DMS153 treated with DMSO at 0.1 percent for 48 hours (cell line): ENCODE measurements at regions not wholly inside any gene's neighbourhood (a gene's known extent, or its start where the extent isn't known, plus 50 kb on each side); places are given as distances from the start of the nearest gene placed in this dataset.
"Not testable (repeated sequence)": the region's sequence is repeated elsewhere in the genome, so short reads cannot be mapped to it uniquely, and the experiment has no call there.

Experiments
- DNase-seq: peaks from one replicate; lab custom pipeline; 2025; ENCODE audit not compliant: unreplicated experiment; lab: John Stamatoyannopoulos, UW

- no peak for DNase-seq
Measured at GRCh38 chr5:63025679-63026078, 447.1 kb downstream of the LRRC70 start.

- DNase-seq: no peak
Measured at GRCh38 chr5:63022403-63022802, 443.8 kb downstream of the LRRC70 start.

- no peak for DNase-seq
Measured at GRCh38 chr5:63011158-63011557, 432.5 kb downstream of the LRRC70 start.

- DNase-seq: no peak
Measured at GRCh38 chr5:63008195-63008594, 429.6 kb downstream of the LRRC70 start.

GRCh38 chr5:62994842-62995241 lies 416.2 kb downstream of the LRRC70 start:
- not testable (repeated sequence) for DNase-seq

DNA sequence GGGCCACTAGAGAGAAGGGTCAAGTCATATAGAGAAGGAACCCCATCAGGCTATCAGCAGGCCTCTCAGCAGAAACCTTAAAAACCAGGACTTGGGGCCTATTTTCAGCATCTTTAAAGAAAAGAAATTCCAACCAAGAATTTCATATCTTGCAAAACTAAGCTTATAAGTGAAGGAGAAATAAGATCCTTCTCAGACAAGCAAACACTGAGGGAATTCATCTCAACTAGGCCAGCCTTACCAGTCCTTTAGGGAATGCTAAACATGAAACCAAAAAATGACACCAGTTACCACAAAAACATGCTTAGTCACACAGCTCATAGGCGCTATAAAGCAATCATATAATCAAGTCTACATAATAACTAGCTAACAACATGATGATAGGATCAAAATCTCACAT lies 407.1 kb downstream of the LRRC70 start:
- DNase-seq: no peak

DNA sequence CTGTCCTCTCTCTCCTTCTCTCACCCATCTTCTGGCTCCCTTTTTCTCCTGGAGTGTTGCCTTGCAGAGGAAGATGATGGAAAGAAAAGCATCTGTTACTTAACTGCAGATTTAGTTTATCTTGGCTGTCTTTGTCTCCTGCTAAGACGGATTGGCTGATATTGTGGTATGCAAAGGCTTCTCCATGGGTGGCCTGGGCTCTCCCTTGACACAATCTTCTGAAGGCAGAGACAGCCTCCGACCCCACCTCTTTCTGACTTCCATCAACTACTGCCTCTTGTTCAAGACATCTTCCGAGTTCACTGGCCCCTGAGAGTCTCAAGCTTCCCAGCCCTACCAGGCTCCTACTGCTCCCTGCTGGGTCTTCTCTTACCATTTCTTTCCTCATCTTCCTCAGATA lies 403.7 kb downstream of the LRRC70 start:
- no peak for DNase-seq

GRCh38 chr5:62980884-62981283 lies 402.3 kb downstream of the LRRC70 start:
- DNase-seq: no peak

GRCh38 chr5:62979472-62979871 lies 400.9 kb downstream of the LRRC70 start:
- no peak for DNase-seq

- DNase-seq: no peak
Measured at GRCh38 chr5:62977661-62978060, 399.0 kb downstream of the LRRC70 start.

DNA sequence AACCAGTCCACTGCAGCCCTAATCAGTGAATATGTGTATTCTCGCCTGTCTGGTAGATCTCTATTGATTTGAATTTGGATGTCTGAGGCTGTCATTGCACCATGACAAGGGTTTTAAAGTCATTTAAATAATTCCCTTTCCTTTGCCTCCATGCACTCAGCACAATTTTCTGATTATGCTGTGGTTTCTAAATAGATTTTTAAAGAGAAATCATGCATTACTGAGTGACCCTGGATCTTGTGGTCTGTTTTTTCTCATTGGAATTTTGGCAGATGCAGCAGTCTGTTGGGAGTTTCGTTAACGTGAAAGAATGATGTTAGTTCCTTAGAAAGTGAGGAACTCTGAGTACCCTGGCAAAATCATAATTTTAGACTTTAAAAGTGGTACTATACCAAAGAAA lies 396.0 kb downstream of the LRRC70 start:
- no peak for DNase-seq

- DNase-seq: no peak
Measured at GRCh38 chr5:62969409-62970120, 390.9 kb downstream of the LRRC70 start.

DNA sequence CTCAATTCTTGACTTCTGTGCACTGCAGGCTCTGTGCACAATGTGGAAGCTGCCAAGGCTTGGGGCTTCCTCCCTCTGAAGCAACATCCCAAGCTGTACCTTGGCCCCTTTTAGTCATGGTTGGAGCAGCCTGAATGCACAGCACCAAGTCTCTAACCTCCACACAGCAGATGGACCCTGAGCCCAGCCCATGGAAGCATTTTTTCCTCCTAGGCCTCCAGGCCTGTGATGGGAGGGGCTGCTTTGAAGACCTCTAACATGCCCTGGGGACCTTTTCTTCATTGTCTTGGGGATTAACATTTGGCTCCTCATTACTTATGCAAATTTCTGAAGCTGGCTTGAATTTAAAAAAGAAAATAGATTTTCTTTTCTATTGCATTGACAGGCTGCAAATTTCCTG lies 385.8 kb downstream of the LRRC70 start:
- no peak for DNase-seq

DNA sequence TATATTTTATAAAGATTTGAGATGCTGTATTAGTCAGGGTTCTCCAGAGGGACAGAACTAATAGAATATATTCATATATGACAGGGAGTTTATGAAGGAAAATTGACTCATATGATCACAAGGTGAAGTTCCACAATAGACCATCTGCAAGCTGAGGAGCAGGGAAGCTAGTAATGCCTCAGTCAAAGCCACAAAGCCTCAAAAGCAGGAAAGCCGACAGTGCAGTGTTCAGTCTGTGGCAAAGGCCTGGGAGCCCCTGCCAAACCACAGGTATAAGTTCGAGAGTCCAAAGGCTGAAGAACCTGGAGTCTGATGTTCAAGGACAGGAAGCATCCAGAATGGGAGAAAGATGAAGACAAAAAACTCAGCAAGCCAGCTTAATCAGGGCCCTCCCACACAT lies 382.2 kb downstream of the LRRC70 start:
- no peak for DNase-seq

DNA sequence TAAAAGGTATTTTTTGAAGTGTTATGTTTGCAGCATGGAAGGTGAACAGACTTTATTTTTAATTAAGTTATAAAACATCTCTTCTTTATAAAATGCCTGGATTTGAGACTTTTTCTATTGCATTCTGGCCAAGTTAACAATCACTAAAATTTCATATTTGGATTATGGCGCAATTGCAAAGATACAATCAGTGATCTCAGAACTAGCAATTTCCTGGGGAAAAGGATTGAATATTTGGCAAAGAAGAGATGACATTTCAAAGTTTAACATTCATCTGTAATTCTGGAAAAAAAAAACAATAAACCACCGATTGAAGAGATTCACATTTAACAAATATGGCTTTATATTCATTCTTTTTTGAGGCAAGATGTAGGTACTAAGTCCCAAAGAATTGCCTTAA lies 378.0 kb downstream of the LRRC70 start:
- no peak for DNase-seq

DNA sequence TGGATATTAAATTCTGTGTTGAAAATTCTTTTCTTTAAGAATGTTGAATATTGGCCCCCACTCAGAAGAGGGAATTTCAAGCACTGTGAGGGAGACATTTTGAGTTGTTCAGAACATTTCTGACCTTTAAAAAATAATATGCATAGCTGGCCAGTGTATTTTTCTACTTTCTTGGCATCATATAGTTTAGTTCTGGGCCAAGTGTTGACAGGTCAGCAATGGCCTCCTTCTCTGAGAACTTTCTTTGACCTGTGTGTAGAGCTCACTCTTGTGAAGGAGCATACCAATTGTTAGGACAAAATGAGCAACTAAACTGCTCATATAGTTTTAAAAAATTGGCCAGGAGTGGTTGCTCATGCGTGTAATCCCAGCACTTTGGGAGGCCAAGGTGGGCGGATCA lies 376.0 kb downstream of the LRRC70 start:
- no peak for DNase-seq

DNA sequence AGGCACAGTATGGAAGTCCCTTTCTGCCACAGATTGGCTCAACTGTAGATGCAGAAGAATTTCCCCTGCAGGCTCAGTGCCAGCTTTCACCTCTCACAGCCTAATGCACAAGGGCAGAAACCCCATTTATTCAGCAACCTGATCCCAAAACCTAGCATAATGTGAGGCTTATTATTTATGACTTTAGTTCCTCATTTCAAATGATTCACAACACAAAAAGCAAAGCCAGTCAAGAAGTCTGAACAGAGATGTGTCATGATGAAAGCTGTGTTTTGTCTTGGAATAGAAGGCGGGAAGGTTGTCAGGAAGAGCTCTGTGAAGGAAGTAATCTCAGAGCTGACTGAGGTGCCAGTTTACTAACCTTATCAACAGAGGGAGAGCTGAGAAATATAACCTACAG lies 369.7 kb downstream of the LRRC70 start:
- DNase-seq: no peak

GRCh38 chr5:62942384-62942783 lies 363.8 kb downstream of the LRRC70 start:
- no peak for DNase-seq

GRCh38 chr5:62938927-62939326 lies 360.3 kb downstream of the LRRC70 start:
- DNase-seq: no peak

DNA sequence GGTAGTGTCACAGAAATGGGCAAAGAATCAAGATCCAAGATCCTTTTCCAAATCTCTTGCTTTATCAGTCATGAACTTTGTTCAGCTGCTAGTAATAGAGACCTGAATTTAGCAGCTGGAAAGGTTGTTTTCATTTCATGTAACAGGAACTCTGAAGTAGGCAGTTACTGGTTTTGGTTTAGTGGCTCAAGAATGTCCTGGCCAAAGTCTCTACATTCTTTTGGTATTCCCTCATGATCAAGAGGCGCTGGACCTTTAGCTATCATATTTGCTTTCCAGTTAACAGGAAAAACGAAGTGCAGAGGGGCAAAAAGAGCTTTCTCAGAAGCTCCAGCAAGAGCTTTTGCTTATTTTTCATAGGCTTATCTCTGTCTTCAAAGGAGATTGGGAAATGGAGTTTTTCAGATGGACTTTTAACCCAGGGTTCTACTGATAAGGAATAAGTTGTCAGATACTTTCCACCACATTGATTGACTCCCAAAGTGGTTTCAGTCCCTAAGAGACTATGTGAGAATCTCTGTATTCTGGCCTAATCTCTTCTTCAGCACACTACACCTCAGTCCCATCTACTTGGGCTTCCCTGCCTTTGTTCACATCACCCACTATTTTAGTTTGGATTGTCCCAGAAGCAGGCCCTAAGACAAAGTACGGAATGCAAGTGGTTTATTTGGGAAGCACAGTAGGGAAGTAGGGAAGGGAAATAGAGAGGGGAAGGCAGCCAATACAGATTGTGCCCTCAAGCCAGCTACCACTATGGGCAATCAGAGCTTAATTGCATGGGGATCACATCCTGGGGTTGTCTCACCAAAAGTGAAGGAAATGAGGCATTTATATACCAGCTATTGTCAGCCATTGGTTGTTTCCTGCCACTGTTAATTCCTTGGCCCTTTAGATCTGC lies 359.3 kb downstream of the LRRC70 start:
- no peak for DNase-seq

DNA sequence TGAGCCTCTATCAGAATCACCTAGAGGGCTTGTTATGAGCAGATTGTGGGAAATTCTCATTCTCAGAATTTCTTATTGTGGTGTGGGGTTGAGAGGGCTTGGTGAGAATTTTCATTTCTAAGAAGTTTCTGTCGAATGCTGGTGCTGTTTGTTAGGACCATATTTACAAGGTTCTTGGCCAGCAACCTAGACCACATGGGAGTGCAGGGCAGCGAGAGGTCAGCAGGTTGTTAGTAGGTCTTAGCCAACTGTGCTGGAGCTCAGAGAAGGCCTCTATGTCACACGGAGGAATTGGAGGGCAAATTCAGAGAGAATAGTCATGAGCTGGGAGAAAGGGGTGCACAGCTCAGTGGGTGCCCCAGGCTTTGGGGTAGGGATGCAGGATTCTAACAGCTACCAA lies 357.0 kb downstream of the LRRC70 start:
- no peak for DNase-seq

DNA sequence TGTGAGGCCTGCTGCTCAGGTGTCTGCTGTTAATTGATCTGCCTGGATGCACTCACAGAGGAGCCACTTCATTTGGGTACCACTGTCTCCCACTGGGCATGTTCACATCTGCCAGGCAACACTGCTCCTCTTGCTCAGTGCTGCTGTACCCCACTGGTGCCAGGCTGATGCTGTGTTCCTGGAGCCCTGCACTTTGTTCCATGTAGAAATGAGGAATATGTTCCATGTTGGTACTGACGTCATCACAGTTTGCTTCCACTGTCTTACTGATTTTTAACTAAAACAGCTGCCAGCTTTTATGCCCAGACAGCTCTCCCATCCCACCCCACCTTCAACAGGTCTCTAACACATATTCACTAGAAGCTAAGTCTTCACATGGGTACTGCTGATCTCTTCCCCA lies 355.7 kb downstream of the LRRC70 start:
- DNase-seq: no peak
